ENCODE measurements at regions not wholly inside any gene's neighbourhood (a gene's known extent, or its start where the extent isn't known, plus 50 kb on each side); places are given as distances from the start of the nearest gene placed in this dataset.

DNA sequence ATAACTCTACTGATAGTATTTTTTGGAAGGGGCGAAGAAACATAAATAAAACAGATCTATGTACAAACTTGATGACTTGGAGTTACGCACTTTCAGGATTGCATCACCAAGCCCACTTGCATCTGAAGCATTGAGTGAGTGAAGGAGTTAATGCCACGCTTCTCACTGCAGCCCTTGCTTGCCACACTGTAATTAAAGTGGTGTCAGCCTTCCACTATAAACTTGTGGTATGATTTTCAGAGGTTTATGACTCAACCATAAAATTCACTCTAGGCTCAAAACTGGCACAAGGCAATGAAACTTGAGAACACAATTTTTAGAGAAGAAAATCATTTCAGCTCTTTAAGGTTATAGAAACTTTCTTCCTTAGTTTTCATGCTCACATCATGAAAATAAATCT is 93.9 kb upstream of the PRMT6 start:
- Histone ChIP-seq H3K27me3 (no peaks in the 10 kb centered on the region), H3K9ac (no peak overlapping the region), H4K20me1 (ENCODE audit: low read depth) (no peaks in the 10 kb centered on the region), H3K79me2 (ENCODE audit: low read depth) (no peaks in the 10 kb centered on the region), H3K27ac (no peak overlapping the region), H3F3A (ENCODE audit: low read depth) (no peaks in the 10 kb centered on the region), H2AFZ (replicated peaks) (no peak overlapping the region), H3K4me2 (no peak overlapping the region), H3K36me3 (no peaks in the 10 kb centered on the region), H3K4me1 (no peaks in the 10 kb centered on the region), H3K9me3 (ENCODE audit: low read depth) (no peaks in the 10 kb centered on the region), H3K4me3 (no peak overlapping the region)
- Mint-ChIP-seq H3K27me3 (ENCODE audit: insufficient read depth, low read depth) (no peaks in the 10 kb centered on the region), H3K27ac (no peak overlapping the region), H3K4me3 (no peak overlapping the region), H3K9me3 (no peaks in the 10 kb centered on the region), H3K36me3 (no peaks in the 10 kb centered on the region), H3K4me1 (no peaks in the 10 kb centered on the region)
- DNase-seq (ENCODE audit: low spot score) = no peak
- TF ChIP-seq EZH2 (IDR thresholded peaks at IDR 0.05) (no peak), EZH2phosphoT487 (IDR thresholded peaks at IDR 0.05) (no peak)
- TF ChIP-seq, protein P1, sequence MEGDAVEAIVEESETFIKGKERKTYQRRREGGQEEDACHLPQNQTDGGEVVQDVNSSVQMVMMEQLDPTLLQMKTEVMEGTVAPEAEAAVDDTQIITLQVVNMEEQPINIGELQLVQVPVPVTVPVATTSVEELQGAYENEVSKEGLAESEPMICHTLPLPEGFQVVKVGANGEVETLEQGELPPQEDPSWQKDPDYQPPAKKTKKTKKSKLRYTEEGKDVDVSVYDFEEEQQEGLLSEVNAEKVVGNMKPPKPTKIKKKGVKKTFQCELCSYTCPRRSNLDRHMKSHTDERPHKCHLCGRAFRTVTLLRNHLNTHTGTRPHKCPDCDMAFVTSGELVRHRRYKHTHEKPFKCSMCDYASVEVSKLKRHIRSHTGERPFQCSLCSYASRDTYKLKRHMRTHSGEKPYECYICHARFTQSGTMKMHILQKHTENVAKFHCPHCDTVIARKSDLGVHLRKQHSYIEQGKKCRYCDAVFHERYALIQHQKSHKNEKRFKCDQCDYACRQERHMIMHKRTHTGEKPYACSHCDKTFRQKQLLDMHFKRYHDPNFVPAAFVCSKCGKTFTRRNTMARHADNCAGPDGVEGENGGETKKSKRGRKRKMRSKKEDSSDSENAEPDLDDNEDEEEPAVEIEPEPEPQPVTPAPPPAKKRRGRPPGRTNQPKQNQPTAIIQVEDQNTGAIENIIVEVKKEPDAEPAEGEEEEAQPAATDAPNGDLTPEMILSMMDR (IDR thresholded peaks at IDR 0.05) = no peak

DNA sequence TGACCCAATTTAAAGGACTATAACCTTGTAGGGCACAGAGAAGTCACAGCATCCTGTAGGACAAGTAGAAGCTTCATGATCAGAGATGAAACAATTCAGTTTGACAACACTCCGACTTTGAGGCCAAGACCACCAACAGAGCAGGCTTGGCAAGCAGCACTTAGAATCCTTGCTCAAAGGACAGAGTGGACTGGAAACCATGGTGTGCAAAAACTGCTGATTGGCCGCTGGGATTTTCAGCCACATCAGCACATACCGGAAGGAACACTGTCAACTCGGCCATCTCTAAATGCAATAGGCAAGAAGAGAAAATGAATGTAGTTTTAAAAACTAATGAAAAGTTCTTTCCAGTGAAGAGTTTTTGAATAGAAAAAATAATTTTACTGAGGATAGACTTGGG is 92.0 kb upstream of the PRMT6 start:
- H3K27me3 ChIP-seq = no peaks in the 10 kb centered on the region
- no peak overlapping the region for H3K4me2 ChIP-seq
- H3K4me3 ChIP-seq = no peak overlapping the region
- H3K27ac Mint-ChIP-seq = no peak overlapping the region
- no peaks in the 10 kb centered on the region for H4K20me1 ChIP-seq (ENCODE audit: low read depth)
- H3K36me3 ChIP-seq = no peaks in the 10 kb centered on the region
- no peak for DNase-seq (ENCODE audit: low spot score)
- no peak for TF ChIP-seq EZH2phosphoT487 (IDR thresholded peaks at IDR 0.05)
- TF ChIP-seq EZH2 (IDR thresholded peaks at IDR 0.05) = no peak
- TF ChIP-seq, protein P1 (IDR thresholded peaks at IDR 0.05) = no peak
- no peaks in the 10 kb centered on the region for H3K9me3 Mint-ChIP-seq
- no peaks in the 10 kb centered on the region for H3K27me3 Mint-ChIP-seq (ENCODE audit: insufficient read depth, low read depth)
- H3K4me3 Mint-ChIP-seq = no peak overlapping the region
- no peaks in the 10 kb centered on the region for H3F3A ChIP-seq (ENCODE audit: low read depth)
- no peaks in the 10 kb centered on the region for H3K36me3 Mint-ChIP-seq
- H3K4me1 Mint-ChIP-seq = no peaks in the 10 kb centered on the region
- no peak overlapping the region for H3K9ac ChIP-seq
- H3K4me1 ChIP-seq = no peaks in the 10 kb centered on the region
- no peak overlapping the region for H2AFZ ChIP-seq (replicated peaks)
- no peaks in the 10 kb centered on the region for H3K9me3 ChIP-seq (ENCODE audit: low read depth)
- no peaks in the 10 kb centered on the region for H3K79me2 ChIP-seq (ENCODE audit: low read depth)
- H3K27ac ChIP-seq = no peak overlapping the region

DNA sequence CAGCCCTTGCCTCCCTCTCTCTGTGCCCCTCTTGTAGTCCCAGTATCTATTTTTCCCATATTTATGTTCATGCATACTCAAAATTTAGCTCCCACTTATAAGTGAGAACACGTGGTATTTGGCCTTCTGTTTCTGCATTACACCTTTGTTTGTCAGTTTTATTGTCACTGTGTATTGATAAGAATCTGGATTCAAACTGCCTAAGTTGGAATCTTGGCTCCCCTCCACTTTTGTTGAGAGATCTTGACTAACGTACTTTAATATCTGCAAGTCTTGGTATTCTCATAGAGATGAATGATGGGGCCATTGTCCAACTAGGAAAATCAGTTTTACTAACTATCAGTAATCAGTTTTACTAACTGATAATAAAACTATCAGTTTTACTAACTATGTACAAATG is 87.8 kb upstream of the PRMT6 start:
- H3K27me3 ChIP-seq = no peaks in the 10 kb centered on the region
- no peak overlapping the region for H3K4me2 ChIP-seq
- Mint-ChIP-seq H3K4me3 (no peak overlapping the region), H3K4me1 (no peaks in the 10 kb centered on the region), H3K36me3 (no peaks in the 10 kb centered on the region), H3K9me3 (no peaks in the 10 kb centered on the region), H3K27me3 (ENCODE audit: insufficient read depth, low read depth) (no peaks in the 10 kb centered on the region), H3K27ac (no peak overlapping the region)
- H2AFZ ChIP-seq (replicated peaks) = no peak overlapping the region
- no peaks in the 10 kb centered on the region for H3K36me3 ChIP-seq
- no peak overlapping the region for H3K9ac ChIP-seq
- H4K20me1 ChIP-seq (ENCODE audit: low read depth) = no peaks in the 10 kb centered on the region
- no peak for DNase-seq (ENCODE audit: low spot score)
- no peaks in the 10 kb centered on the region for H3K79me2 ChIP-seq (ENCODE audit: low read depth)
- H3K4me3 ChIP-seq = no peak overlapping the region
- peaks cover 5% of the 10 kb centered on the region for H3K4me1 ChIP-seq
- no peaks in the 10 kb centered on the region for H3F3A ChIP-seq (ENCODE audit: low read depth)
- H3K9me3 ChIP-seq (ENCODE audit: low read depth) = no peaks in the 10 kb centered on the region
- no peak overlapping the region for H3K27ac ChIP-seq
- TF ChIP-seq EZH2phosphoT487 (IDR thresholded peaks at IDR 0.05) = no peak
- TF ChIP-seq, protein P1 (IDR thresholded peaks at IDR 0.05) = no peak
- no peak for TF ChIP-seq EZH2 (IDR thresholded peaks at IDR 0.05)

DNA sequence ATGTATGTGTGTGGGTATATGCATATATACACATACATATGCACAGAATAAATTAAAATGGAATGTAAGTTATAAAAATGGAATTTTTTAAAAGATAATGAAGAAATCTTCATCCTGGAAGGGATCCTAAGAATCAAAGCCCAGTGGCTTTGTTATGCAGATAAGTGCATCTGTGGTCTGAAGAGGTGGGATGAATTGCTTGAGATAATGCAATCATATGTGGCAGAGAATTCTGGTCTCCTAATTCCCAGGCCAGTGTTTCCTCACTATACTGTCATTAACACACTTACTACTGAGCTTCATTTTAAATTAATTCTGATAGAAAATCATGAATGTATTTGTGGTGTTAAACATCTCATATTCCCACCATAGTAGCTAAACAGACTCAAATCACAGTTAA is 86.7 kb upstream of the PRMT6 start:
- H3K27me3 Mint-ChIP-seq (ENCODE audit: insufficient read depth, low read depth) = no peaks in the 10 kb centered on the region
- TF ChIP-seq EZH2 (IDR thresholded peaks at IDR 0.05) (no peak), EZH2phosphoT487 (IDR thresholded peaks at IDR 0.05) (no peak)
- TF ChIP-seq, protein P1 (IDR thresholded peaks at IDR 0.05) = no peak
- H3K4me3 ChIP-seq = no peak overlapping the region
- H3K27ac ChIP-seq = no peak overlapping the region
- no peaks in the 10 kb centered on the region for H3K27me3 ChIP-seq
- no peaks in the 10 kb centered on the region for H3F3A ChIP-seq (ENCODE audit: low read depth)
- H2AFZ ChIP-seq (replicated peaks) = no peak overlapping the region
- H3K4me3 Mint-ChIP-seq = no peak overlapping the region
- H3K4me1 Mint-ChIP-seq = no peaks in the 10 kb centered on the region
- no peaks in the 10 kb centered on the region for H3K9me3 ChIP-seq (ENCODE audit: low read depth)
- peaks cover 5% of the 10 kb centered on the region for H3K4me1 ChIP-seq
- H3K9me3 Mint-ChIP-seq = no peaks in the 10 kb centered on the region
- no peak overlapping the region for H3K27ac Mint-ChIP-seq
- H3K9ac ChIP-seq = no peak overlapping the region
- no peak overlapping the region for H3K4me2 ChIP-seq
- DNase-seq (ENCODE audit: low spot score) = no peak
- no peaks in the 10 kb centered on the region for H4K20me1 ChIP-seq (ENCODE audit: low read depth)
- H3K36me3 ChIP-seq = no peaks in the 10 kb centered on the region
- H3K79me2 ChIP-seq (ENCODE audit: low read depth) = no peaks in the 10 kb centered on the region
- no peaks in the 10 kb centered on the region for H3K36me3 Mint-ChIP-seq
